ENCODE measurements at regions not wholly inside any gene's neighbourhood (a gene's known extent, or its start where the extent isn't known, plus 50 kb on each side); places are given as distances from the start of the nearest gene placed in this dataset.
"Not testable (repeated sequence)": the region's sequence is repeated elsewhere in the genome, so short reads cannot be mapped to it uniquely, and the experiment has no call there.

- DNase-seq (ENCODE audit: low read depth, low spot score) = no peak
- Histone ChIP-seq H3K9me1 (replicated peaks; ENCODE audit: control insufficient read depth, extremely low read depth, insufficient read depth, low read length) (no peaks in the 10 kb centered on the region), H3K4me1 (ENCODE audit: control insufficient read depth, extremely low read depth, insufficient read depth, low read length) (no peaks in the 10 kb centered on the region), H3K79me2 (ENCODE audit: control insufficient read depth, insufficient read depth, low read length) (no peaks in the 10 kb centered on the region), H3K4me2 (ENCODE audit: insufficient read depth, low read length) (no peak overlapping the region), H3K4me3 (replicated peaks in 1 of 3; ENCODE audit: insufficient read depth in 1 of 3, low read depth in 1 of 3, low read length in 3 of 3) (no peak overlapping the region), H3K9ac (replicated peaks; ENCODE audit: extremely low read depth, insufficient read depth, low read length) (no peak overlapping the region), H3K36me3 (ENCODE audit: control insufficient read depth in 2 of 2, extremely low read depth in 1 of 2, insufficient read depth in 2 of 2, low read length in 2 of 2) (no peaks in the 10 kb centered on the region), H2AFZ (ENCODE audit: low read depth, low read length) (no peak overlapping the region), H3K27ac (ENCODE audit: insufficient read depth, low read depth, low read length) (no peak overlapping the region), H3K27me3 (ENCODE audit: control insufficient read depth in 2 of 2, insufficient read depth in 2 of 2, low read length in 2 of 2) (no peaks in the 10 kb centered on the region), H3K9me3 (replicated peaks; ENCODE audit: control insufficient read depth, insufficient read depth, low read length) (no peaks in the 10 kb centered on the region), H4K20me1 (replicated peaks; ENCODE audit: control insufficient read depth, extremely low read depth, insufficient read depth, low read length) (no peaks in the 10 kb centered on the region)
- intact Hi-C loops (cut with micrococcal nuclease) = no loop called here
- ChIA-PET CTCF (no interaction called here), POLR2A (no interaction called here)
- dilution Hi-C loops (cut with MboI; ENCODE audit: extremely low pct_ligation_motif_present, low sequenced_read_pairs) = no loop called here
- no TSS peak for BruUV-seq (replicated peaks)
- FAIRE-seq = no peak
- no peak for TF ChIP-seq GATA2 (IDR thresholded peaks at IDR 0.05; ENCODE audit: insufficient read depth, insufficient read length, low read depth, low read length)
Observed at GRCh38 chr1:245062741-245063305, 92.0 kb upstream of the KIF26B start.

DNA sequence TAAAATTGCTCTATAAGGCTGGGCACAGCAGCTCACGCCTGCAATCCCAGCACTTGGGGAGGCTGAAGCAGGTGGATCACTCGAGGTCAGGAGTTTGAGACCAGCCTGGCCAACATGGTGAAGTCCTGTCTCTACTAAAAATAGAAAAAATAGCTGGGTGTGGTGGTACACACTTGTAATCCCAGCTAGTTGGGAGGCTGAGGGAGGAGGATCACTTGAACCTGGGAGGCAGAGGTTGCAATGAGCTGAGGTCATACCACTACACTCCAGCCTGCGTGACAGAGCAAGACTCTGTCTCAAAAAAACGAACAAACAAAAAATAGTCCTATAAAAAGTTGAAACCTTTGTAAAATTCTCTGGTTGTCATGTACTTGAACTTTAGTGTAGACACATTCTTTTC lies 93.0 kb upstream of the KIF26B start:
- dilution Hi-C loops (cut with MboI; ENCODE audit: extremely low pct_ligation_motif_present, low sequenced_read_pairs); H3K4me1 ChIP-seq (ENCODE audit: control insufficient read depth, extremely low read depth, insufficient read depth, low read length); H3K9ac ChIP-seq (replicated peaks; ENCODE audit: extremely low read depth, insufficient read depth, low read length); H4K20me1 ChIP-seq (replicated peaks; ENCODE audit: control insufficient read depth, extremely low read depth, insufficient read depth, low read length); H3K79me2 ChIP-seq (ENCODE audit: control insufficient read depth, insufficient read depth, low read length); H3K27me3 ChIP-seq (ENCODE audit: control insufficient read depth in 2 of 2, insufficient read depth in 2 of 2, low read length in 2 of 2); FAIRE-seq; H3K36me3 ChIP-seq (ENCODE audit: control insufficient read depth in 2 of 2, extremely low read depth in 1 of 2, insufficient read depth in 2 of 2, low read length in 2 of 2); DNase-seq (ENCODE audit: low read depth, low spot score); H3K9me3 ChIP-seq (replicated peaks; ENCODE audit: control insufficient read depth, insufficient read depth, low read length); H3K4me3 ChIP-seq (replicated peaks in 1 of 3; ENCODE audit: insufficient read depth in 1 of 3, low read depth in 1 of 3, low read length in 3 of 3); H2AFZ ChIP-seq (ENCODE audit: low read depth, low read length); H3K9me1 ChIP-seq (replicated peaks; ENCODE audit: control insufficient read depth, extremely low read depth, insufficient read depth, low read length); BruUV-seq (replicated peaks); intact Hi-C loops (cut with micrococcal nuclease); H3K27ac ChIP-seq (ENCODE audit: insufficient read depth, low read depth, low read length); H3K4me2 ChIP-seq (ENCODE audit: insufficient read depth, low read length); POLR2A ChIA-PET: not testable (repeated sequence)
- CTCF ChIA-PET = interaction anchor here (1.2 to 1.4 kb wide), 2 partner anchors 9 to 19 kb away, joined by 4 read pairs; no protein-coding TSS in a partner anchor
